GM19351 (cell line): ENCODE measurements at regions not wholly inside any gene's neighbourhood (a gene's known extent, or its start where the extent isn't known, plus 50 kb on each side); places are given as distances from the start of the nearest gene placed in this dataset.

ENCODE experiments used
- ATAC-seq: cut with Tn5 transposase; IDR thresholded peaks from one replicate; pipeline ENCODE4 v1.9.1; 2021; ENCODE audit warnings: mild to moderate bottlenecking, moderate library complexity; ENCODE audit not compliant: unreplicated experiment

DNA sequence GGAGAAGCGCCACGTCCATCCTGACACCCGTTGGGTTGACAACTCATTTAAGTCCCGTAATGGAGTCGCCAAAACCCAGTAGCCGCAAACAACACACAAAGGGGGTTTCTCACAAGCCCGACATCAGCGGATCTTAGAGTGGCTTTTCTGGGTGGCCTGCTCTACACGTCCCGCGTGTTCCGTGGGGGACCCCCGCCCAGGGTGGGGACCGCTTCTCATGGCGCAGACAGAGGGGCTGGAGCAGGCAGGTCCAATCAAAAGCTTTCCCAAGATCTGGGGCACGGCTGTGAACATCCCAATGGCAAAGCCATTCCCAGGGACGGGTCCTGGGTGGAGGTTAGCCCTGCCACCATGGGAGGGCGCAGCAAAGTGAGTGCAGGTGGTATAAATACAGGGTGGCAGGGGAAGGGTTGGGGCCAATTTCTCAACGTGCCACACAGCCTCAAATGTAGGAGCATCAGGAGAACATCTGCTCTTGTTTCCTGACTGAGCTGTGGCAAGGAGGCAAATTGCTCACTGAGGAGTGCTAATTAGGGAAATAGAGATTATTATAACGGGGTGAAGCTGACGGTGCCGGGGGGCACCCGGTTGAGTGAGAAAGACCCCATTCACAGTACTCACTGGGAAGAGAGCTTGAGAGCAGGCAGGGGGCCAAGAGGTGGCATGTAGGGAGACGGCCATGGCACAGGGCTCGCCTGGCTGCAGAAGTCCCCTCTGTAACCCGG is 1447.2 kb downstream of the TBC1D22A start:
- no peak for ATAC-seq

DNA sequence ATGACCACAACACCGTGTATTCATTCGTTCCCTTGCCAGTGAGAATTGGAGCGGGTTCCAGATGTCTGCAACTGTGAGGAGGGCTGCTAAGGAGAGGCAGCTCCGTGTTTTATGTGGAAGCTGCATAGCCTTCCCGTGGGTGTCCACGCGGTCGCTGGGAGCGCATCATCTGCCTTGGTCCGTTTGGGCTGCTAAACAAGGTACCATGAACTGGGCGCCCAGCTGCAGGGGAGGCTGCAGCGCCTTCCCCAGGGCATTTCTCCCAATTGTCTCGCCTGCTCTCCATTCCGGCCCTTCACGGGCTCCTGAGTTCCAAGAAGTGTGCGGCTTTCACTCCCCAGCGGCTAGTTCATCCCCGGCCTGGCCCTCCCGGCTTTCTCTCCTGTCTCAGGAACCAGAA is 1446.4 kb downstream of the TBC1D22A start:
- no peak for ATAC-seq

DNA sequence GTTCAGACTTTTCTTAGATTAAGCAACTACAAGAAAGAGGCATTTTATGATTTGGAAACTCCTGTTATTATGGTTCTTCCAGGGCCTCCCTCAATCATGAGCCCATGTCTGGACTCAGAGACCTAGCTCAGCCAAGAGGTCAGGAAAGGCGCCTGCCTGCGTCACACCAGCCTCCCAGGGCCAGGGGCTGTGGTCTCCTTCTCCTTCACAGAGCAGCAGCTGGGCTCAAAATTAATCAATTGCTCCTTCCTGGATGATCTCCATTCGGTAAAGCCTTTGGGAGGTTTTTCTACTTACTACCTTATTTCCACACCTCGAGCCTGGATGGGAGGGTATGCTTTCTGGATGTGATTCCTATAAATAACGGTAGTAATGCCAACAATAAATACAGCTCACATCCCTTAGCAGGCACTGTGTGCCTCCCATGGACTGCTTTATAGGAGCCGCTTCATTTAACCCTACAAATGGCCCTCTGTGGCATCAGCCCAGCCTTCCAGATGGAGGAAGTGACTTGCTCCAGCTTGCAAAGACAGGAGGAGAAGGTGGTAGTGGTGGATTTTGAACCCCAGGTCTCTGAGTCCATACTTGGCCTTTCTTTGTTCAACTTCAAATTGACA is 1445.6 kb downstream of the TBC1D22A start:
- ATAC-seq = no peak

DNA sequence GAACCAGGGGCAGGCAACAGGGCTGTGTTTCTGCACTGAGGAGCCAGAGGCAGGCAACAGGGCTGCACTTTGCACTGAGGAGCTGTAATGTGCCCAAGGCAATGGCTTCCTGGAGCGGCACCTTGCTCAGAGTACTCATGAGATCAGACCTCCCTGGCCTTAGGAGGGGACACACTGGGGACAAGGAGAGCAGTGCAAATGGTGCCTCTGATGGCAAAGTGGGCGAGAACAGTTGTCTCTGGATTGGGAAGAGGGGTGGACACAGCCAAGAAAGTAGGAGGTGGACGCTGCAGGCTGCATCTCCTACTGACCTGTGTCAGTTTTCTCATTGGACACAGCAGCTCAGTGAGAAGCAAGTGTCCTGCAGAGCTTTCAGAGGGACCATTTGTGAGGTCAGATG is 1443.3 kb downstream of the TBC1D22A start:
- ATAC-seq = no peak

DNA sequence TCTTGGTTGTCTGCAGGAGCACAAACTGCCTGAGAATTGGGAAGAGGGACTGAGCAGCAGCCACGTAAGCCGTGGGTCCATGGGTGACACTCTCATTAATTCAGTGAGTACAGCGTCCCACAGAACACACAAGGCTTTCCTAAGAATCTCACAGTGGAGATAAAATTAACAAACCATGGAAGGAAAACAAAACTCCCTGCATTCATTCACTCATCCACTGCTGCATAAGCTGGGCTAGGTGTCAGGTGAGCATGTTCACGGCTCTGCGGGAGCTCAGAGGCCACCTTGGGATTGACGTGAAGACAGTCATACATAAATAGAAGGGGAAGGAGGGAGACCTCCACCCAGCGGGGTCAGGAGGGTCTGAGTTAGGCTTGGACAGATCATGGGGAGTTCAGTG is 1442.7 kb downstream of the TBC1D22A start:
- ATAC-seq = no peak

DNA sequence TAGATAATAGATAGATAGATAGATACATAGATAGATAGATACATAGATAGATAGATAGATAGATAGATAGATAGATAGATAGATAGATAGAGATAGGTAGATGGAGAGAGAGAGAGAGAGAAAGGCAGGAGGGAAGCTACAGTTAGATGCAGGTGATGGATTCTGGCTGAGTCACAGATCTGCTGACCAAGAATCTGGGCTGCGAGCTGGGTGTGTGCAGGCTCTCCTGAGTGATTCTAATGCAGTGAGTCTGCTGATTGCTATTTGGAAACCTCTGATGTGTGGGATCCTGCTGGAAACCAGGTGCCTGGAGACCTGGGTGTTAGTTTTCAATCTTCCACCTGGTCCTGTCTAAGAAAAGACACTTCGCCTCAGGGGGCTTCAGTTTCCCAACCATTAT is 1441.8 kb downstream of the TBC1D22A start:
- no peak for ATAC-seq

DNA sequence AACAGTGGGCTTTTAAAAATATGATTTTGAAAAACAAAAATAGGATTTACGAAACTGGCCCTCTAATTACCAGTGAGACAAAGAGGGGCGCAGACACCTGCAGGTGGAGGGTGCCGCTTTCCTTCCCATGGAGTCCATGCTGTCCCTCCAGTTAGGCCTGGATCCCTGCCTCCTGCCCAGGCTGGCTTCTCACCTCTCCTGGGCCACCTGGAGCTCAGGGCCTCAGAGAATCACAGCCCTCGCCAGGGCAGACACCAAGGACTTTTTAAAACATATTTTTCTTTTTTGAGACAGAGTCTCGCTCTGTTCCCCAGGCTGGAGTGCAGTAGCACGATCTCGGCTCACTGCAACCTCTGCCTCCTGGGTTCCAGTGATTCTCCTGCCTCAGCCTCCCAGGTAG is 1437.2 kb downstream of the TBC1D22A start:
- ATAC-seq = no peak

DNA sequence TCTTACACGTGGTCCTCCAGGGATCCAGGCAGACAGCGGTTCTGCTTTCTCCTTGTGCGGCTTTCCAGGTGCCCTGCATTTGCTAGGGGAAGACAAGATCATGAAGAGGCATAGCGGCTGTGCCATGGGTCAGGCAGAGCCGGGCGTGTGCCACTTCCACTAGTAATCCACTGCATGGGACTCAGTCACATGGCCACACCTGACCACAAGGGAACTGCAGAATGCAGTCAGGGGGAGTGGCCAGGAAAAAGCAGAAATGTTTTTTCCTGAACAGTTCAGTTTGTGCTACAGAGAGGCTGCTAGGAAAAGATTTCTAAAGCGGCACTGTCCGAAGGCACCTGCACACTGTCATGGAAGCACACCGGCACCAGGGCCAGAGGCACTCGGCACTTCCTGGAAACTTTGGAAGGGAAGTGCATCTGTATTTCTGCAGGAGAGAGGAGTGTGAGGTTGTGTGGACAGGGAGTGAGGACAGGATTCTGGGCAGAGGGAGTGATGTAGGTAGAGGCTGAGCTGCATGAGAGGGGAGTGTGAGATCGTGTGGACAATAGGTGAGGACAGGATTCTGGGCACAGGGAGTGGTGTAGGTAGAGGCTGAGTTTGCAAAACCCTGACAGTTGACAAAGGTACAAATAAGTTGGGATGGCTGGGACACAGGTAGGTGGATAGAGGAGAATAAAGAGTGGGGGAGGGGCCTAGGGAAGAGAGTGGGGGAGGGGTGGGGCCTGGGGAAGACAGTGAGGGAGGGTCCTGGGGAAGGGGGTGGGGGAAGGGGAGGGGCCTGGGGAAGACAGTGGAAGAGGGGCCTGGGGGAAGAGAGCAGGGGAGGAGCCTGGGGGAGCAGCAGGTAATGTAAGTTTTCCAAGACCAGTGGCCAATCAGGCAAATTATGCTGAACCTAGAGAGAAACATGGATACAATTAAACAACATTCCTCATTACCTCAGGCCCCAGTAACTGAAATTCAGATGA is 1436.3 kb downstream of the TBC1D22A start:
- no peak for ATAC-seq

DNA sequence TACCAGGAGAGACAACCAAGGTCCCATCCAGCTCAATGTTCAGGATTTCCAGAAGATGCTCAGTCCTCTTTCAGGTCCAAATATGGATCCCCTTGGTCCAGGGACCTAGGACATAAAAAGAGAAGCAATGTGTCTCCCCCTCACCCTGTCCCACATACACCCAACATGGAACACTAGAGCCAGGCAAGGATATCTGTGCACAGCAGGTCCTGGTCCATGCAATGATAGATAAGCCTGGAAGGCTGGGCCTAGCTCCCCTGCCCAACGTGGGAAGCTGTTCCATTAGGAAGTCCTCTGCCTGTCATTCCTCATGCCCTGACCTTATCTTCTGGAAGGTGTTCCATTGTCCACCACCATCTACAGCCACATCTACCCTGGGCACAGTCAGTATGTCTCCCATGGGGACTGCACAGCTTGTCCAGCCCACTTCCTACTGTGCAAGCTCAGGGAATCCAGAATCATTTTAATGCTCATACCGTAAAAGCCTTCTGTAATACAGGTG is 1434.8 kb downstream of the TBC1D22A start:
- no peak for ATAC-seq

DNA sequence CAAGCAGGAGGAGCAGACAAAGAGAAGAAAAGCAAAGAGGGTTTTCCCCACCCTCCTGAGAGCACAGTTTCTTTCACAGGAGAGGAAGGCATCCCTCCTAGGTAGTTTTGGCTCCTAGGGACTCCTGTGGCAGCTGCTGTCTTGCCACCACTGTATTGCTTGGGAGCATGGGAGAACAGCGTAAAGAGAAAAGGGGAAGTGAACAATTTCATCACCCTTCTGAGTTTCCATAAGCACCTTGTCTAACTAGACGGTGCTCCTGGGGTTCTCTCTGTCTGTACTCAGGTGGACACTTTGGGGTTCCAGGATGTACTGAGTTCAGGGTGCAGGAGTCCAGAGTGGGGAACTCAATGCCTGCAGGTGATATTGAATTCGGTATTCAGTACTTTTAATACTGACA is 1430.5 kb downstream of the TBC1D22A start:
- ATAC-seq = no peak

DNA sequence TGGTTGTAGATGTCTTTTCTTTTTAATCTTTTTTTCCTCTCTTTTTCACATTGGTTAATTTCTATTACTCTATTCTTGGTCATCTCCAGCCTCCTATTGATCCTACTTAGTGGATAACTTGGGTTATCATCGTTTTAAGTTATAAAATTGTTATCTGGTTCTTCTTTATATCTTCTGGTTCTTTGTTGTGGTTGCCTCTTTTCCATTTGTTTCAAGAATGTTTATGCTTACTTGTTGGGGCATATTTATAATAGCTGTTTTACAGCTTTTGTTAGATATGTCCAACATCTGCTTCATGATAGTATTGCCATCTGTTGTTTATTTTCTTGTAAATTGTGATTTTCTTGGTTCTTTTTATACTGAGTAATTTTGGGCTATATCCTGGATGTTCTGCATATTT is 1429.6 kb downstream of the TBC1D22A start:
- no peak for ATAC-seq

DNA sequence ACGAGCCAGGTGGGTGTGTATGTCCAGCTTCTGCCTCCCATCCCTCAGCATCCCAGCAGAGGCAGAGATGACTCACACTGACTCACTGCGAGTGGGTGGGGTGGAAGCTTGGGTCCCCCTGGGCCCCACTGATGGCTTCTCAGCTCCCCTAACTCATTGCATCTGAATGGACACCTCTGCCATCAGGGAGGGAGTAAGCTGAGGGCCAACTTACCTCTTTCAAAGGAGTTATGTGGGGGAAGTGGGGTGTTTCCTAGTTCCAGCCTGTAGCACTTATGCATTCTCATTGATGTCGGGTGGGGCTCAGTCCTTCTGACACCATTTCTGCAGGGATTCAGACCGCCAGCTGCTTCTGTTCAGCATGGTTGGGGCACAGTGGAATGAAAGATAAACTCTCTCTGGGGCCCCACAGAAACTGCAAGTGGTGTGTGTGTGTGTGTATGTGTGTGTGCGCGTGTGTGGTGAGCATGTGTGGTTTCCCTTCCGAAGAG is 1425.8 kb downstream of the TBC1D22A start:
- ATAC-seq = no peak

DNA sequence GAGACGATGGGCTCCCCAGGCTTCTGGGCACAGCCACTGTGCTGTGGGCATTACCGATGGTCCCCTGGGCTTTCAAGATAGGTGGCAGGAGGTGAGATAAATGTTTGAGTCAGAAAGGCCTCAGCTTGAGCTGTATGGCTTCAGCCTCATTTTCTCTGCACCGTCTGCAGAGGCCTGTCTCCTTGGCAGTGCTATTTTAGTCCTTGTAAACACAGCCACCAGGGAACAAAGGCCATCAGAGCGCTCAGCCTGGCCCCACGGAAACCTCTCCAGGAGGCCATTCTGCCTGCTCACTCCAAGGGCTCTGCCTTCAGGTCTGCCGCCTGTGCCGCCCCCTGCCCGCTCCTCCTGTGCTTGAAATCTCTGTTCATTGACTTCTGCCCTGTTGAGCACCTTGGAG is 1424.9 kb downstream of the TBC1D22A start:
- no peak for ATAC-seq

DNA sequence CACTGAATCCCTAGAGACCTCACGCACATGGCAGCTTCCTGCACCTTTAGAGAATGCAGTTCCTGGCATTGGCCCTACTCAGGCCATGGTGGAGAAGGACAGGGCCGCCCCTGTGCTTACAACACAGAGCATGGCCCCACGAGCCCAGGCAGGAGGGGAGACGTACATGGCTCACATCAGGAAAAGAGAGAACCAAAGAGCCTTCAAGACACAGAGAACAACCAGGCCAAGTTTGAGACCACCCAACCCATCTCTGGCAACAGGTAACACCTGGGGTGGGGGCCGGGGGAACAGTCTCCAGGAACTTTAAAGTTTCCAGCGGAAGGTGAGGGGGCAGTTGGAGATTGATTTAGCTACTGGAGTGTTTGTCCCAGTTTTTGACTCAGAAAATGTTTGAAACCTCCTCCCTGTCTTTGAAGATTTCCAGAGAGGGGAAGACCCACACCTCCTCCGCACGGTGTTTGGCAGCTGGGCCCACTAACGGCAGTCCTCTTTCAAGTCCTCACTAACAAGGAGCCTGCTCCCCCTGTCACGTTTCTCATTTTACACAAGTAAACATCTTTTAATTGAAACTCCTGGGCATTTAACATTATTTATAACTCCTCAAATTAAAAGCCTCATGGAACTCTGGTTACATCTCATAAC is 1423.8 kb downstream of the TBC1D22A start:
- ATAC-seq = no peak

DNA sequence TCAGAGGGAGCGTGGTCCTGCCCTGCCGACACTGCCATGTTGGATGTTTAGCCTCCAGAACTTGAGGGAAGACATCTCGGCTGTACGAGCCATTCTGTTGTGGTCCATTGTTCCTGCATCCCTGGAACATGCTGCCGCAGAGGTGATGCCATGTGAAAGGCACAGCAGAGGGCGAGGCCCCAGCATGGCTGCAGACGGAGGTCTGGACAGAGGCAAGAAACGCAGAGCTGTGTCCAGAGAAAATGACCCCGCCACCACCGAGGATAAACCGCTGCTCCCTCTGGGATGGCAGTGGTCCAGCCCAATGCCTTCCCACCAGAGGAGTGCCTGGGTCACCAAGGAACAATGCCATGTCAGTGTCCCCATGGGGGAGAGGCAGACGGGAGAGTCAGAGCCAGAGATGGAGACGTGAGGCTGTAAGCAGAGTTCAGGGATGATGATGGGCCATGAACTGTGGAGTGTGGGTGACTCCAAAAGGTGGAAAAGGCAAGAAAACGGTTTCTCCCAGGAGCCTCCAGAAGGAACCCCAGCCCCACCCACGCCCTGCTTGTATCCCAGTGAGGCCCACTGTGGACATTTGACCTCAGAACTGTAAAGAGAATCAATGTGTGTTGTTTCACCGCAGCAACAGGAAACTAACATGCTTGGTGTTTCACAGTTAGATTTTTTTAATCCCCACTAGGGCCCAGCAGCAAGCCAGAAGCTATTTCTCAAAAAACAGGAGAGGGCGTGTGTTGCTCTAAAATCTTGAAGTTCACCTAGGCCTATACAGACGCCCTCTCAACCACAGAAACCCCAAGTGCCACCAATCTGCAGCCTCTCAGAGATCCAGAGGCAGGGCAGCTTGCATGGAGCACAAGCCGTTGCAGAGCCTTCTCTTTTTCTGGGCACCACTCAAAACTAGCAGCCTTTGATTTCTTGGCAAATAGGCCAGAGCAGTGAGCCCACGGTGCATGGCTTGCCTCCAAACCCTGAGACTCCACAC is 1422.9 kb downstream of the TBC1D22A start:
- no peak for ATAC-seq

DNA sequence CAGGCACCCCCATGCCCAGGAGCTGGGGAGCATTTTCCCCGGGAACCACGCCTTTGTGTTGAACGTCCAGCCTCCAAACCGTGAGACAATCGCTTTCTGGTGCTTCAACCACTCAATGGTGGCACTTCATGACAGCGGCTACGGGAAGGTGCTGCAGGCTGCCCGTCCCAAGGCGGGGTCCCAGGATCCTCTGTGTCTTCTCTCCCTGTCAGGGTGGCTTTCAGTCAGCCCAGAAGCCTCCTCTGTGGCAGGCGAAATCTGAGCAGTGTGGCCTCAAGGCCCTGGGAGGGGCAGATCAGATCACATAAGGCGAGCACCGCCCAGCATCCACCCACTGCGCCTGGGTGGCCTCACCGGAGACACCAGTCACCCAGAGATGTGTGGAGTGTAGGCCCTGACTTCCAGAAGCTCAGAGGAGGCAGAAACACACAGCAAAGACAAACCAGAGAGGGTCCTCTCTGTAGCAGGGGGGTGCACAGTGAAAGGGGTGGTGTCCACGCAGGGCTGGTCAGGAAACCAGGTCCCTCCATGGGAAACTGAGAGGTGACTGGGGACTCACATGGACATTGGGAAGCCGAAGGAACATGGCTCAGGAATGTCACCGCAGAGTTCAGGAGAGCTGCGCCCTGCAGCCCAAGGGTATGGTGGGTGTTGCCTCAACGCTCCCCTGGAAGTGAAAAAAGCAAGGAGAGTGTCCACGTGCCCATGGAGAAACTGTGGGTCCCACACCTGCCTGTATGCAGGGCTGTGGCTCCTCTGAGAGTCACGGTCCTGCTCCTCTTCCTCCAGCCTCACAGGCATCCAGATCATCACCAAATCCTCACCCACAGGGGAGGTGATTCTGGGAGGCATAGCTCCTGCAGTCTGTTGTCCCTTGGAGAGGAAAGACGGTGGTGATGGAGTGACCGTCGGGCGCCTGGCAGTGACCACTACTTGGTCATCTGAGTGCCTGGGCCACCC is 1420.7 kb downstream of the TBC1D22A start:
- ATAC-seq = no peak

DNA sequence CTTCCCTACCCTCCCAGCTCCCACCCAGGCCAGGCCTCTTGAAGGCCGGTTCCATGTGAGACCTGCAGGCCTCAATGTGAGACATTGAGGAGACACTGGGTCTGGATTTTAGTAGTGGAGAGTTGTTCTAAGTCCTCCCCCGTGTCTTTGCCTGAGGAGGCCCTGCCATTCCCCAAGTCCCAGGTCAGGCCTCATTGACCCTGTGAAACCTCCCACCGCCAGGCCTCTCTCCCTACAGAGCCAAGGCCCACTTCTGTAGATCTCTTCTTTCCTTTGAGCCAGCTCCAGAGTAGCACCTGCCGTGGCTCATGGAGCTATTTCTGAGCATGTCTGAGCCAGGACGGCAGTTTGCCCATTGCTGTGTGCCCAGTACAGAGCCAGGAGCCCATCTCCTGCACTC is 1419.6 kb downstream of the TBC1D22A start:
- no peak for ATAC-seq

DNA sequence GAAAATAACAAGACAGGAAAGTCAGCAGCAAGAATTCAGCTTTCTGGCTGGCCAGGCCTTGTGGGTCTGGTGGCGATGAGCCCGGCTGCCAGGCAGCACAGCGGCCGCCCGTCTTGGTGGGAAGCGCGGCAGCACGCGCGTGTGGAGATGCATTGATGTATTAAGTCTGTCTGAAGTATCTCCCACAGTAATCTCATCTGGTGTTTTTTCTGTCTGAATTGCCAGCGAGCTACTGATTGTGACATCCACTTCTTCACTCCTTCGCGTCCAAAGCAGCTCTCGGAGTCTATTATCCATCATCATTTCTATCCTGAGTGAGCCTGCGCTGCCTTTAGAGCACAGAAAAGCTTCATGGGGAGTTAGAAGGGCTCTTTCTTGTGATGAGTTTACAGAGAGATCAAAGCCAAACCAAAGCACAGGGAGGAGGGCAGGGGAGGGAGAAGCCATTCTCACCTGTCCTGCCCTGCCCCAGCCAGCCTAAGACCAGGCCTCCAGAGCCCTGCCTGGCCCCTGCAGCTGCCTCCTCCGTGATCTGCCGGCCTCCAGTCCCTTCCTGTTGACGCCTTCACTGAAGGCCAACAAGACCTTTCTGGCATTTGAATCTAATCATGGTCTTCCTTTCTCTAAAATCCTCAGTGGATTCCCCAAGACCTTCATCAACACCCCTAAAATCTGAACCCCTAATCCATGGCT is 1419.0 kb downstream of the TBC1D22A start:
- ATAC-seq = no peak
